ENCODE measurements at regions not wholly inside any gene's neighbourhood (a gene's known extent, or its start where the extent isn't known, plus 50 kb on each side); places are given as distances from the start of the nearest gene placed in this dataset.
A peak's percentile ranks its signal among the peaks of the same experiment; 100 is the strongest.
"Not testable (repeated sequence)": the region's sequence is repeated elsewhere in the genome, so short reads cannot be mapped to it uniquely, and the experiment has no call there.

- no peak for DNase-seq (ENCODE audit: low spot score)
- H3K9me3 Mint-ChIP-seq (ENCODE audit: unreplicated experiment) = no peaks in the 10 kb centered on the region
- no peaks in the 10 kb centered on the region for H3K27me3 Mint-ChIP-seq (ENCODE audit: unreplicated experiment)
- peak; percentile 60 for TF ChIP-seq CTCF (IDR thresholded peaks at IDR 0.05; ENCODE audit: unreplicated experiment)
- no peaks in the 10 kb centered on the region for H3K4me1 Mint-ChIP-seq (ENCODE audit: unreplicated experiment)
- H3K4me3 Mint-ChIP-seq (ENCODE audit: unreplicated experiment) = no peak overlapping the region
- no peaks in the 10 kb centered on the region for H3K36me3 Mint-ChIP-seq (ENCODE audit: low read depth, unreplicated experiment)
- no peak overlapping the region for H3K27ac Mint-ChIP-seq (ENCODE audit: unreplicated experiment)
Observed at GRCh38 chr4:135418353-135418752, 1216.8 kb upstream of the PABPC4L start.

DNA sequence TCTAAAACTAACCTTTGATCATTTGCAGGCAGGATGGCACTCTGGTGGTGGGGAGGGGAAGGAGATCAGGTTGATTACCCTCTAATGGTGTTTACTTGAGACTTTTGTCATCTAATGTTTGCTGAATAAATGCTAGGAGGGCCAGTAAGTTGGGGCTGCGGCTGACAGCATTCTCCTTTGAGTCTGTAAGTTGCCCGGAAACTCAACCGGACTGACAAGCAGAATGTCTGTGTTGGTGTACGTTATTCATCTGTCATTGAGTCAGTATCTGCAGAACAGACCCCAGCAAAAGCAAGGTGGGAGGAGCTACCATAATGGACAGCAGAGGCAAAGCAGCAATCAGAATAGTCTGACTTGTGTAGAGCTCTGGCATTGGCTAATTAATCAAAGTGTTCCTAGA lies 1210.6 kb upstream of the PABPC4L start:
- peaks cover 3% of the 10 kb centered on the region for H3K27me3 Mint-ChIP-seq (ENCODE audit: unreplicated experiment)
- no peak for TF ChIP-seq CTCF (IDR thresholded peaks at IDR 0.05; ENCODE audit: unreplicated experiment)
- no peak for DNase-seq (ENCODE audit: low spot score)
- no peak overlapping the region for H3K27ac Mint-ChIP-seq (ENCODE audit: unreplicated experiment)
- no peak overlapping the region for H3K4me3 Mint-ChIP-seq (ENCODE audit: unreplicated experiment)
- H3K9me3 Mint-ChIP-seq (ENCODE audit: unreplicated experiment) = no peaks in the 10 kb centered on the region
- no peaks in the 10 kb centered on the region for H3K36me3 Mint-ChIP-seq (ENCODE audit: low read depth, unreplicated experiment)
- no peaks in the 10 kb centered on the region for H3K4me1 Mint-ChIP-seq (ENCODE audit: unreplicated experiment)

- DNase-seq (ENCODE audit: low spot score) = no peak
- no peak for TF ChIP-seq CTCF (IDR thresholded peaks at IDR 0.05; ENCODE audit: unreplicated experiment)
- H3K36me3 Mint-ChIP-seq (ENCODE audit: low read depth, unreplicated experiment) = no peaks in the 10 kb centered on the region
- H3K9me3 Mint-ChIP-seq (ENCODE audit: unreplicated experiment) = no peaks in the 10 kb centered on the region
- peaks cover 3% of the 10 kb centered on the region for H3K27me3 Mint-ChIP-seq (ENCODE audit: unreplicated experiment)
- H3K4me3 Mint-ChIP-seq (ENCODE audit: unreplicated experiment) = no peak overlapping the region
- H3K4me1 Mint-ChIP-seq (ENCODE audit: unreplicated experiment) = no peaks in the 10 kb centered on the region
- H3K27ac Mint-ChIP-seq (ENCODE audit: unreplicated experiment) = no peak overlapping the region
Observed at GRCh38 chr4:135411251-135411650, 1209.7 kb upstream of the PABPC4L start.

DNA sequence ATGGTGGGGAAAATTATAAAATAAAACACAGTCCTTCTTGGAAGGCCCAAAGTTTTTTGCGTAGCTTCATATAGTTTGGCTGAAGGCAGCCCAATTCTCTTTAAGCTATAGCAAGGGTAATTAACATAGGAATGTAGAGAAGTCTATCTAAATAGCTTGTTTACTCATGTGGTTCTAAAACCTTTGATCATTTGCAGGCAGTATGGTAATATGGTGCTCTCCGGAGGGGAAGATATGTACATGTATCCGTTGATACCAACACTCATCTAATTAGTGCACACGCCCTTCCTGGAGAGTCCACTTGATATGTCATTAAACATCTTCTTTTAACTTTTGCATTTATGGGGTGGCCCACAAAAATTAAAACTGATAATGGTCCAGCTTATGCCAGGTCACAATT lies 1207.7 kb upstream of the PABPC4L start:
- not testable (repeated sequence) for DNase-seq (ENCODE audit: low spot score); H3K27me3 Mint-ChIP-seq (ENCODE audit: unreplicated experiment); H3K36me3 Mint-ChIP-seq (ENCODE audit: low read depth, unreplicated experiment); H3K9me3 Mint-ChIP-seq (ENCODE audit: unreplicated experiment); H3K4me1 Mint-ChIP-seq (ENCODE audit: unreplicated experiment); H3K4me3 Mint-ChIP-seq (ENCODE audit: unreplicated experiment); H3K27ac Mint-ChIP-seq (ENCODE audit: unreplicated experiment)

DNA sequence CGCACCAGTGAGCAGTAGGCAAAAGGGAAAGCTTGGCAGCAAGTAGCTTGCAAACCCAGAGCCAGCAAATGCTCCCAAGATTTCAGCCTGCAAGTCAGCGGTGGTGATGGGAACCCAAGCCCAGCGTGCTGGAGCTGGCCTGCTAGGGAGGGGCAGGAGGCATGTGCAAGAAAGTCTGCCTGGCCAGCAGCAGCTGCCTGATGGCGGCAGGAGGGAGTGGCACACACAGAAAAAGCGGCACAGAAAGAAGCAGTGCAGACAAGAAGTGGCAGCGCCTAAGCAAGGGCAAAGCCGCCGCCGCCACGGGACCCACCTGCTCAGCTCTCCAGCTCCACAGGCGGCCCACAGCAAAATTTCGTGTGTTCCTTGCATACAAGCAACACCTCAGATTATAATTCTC lies 1206.5 kb upstream of the PABPC4L start:
- no peak for DNase-seq (ENCODE audit: low spot score)
- no peak overlapping the region for H3K4me3 Mint-ChIP-seq (ENCODE audit: unreplicated experiment)
- no peaks in the 10 kb centered on the region for H3K4me1 Mint-ChIP-seq (ENCODE audit: unreplicated experiment)
- TF ChIP-seq CTCF (IDR thresholded peaks at IDR 0.05; ENCODE audit: unreplicated experiment) = no peak
- peaks cover 3% of the 10 kb centered on the region for H3K27me3 Mint-ChIP-seq (ENCODE audit: unreplicated experiment)
- peaks cover 6% of the 10 kb centered on the region for H3K36me3 Mint-ChIP-seq (ENCODE audit: low read depth, unreplicated experiment)
- H3K9me3 Mint-ChIP-seq (ENCODE audit: unreplicated experiment) = peaks cover 6% of the 10 kb centered on the region
- H3K27ac Mint-ChIP-seq (ENCODE audit: unreplicated experiment) = no peak overlapping the region

GRCh38 chr4:135406597-135406996 lies 1205.0 kb upstream of the PABPC4L start:
- H3K27me3 Mint-ChIP-seq (ENCODE audit: unreplicated experiment); H3K9me3 Mint-ChIP-seq (ENCODE audit: unreplicated experiment); H3K4me3 Mint-ChIP-seq (ENCODE audit: unreplicated experiment); H3K27ac Mint-ChIP-seq (ENCODE audit: unreplicated experiment); H3K36me3 Mint-ChIP-seq (ENCODE audit: low read depth, unreplicated experiment); H3K4me1 Mint-ChIP-seq (ENCODE audit: unreplicated experiment); DNase-seq (ENCODE audit: low spot score): not testable (repeated sequence)

Measured in endothelial cell (in vitro differentiated cells).